ENCODE measurements at regions not wholly inside any gene's neighbourhood (a gene's known extent, or its start where the extent isn't known, plus 50 kb on each side); places are given as distances from the start of the nearest gene placed in this dataset.

DNA sequence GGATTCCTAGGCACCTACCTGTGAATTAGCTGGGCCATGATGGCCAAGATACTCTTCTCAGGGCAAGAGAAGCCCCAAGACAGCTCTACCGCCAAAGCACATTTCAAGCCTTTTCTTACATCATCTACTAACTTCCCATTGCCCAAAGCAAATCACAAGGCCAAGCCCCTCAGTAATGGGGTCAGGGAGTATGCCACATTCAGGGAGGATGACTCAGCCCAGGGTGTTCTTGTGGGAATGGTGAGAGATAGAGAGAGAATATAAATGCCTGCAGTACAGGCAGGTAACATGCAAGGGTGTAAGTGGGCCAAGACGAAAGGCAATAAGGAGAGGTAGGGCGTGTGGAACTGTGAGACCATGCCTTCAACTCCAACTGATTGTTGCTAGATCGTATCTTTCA lies 162.5 kb upstream of the ISX start:
- Mint-ChIP-seq H3K4me1 (no peaks in the 10 kb centered on the region), H3K36me3 (peaks cover 4% of the 10 kb centered on the region; the same call in 1 of the 2 replicates), H3K4me3 (no peak overlapping the region), H3K27ac (no peak overlapping the region), H3K9me3 (peaks cover 17% of the 10 kb centered on the region), H3K27me3 (ENCODE audit: low read depth) (no peaks in the 10 kb centered on the region)
- ATAC-seq, result no peak
- DNase-seq (ENCODE audit: low spot score), result no peak
- CTCF ChIA-PET, result no interaction called here
- POLR2A ChIA-PET, result no interaction called here
- no peak for TF ChIP-seq TEAD1 (CRISPR knock-in tag; IDR thresholded peaks at IDR 0.05)
- TF ChIP-seq STAT6 (CRISPR knock-in tag; conservative IDR thresholded peaks at IDR 0.05; ENCODE audit: low read depth), result no peak
- TF ChIP-seq RELA (CRISPR knock-in tag; IDR thresholded peaks at IDR 0.05; ENCODE audit: borderline replicate concordance), result no peak
- TF ChIP-seq, protein P1, sequence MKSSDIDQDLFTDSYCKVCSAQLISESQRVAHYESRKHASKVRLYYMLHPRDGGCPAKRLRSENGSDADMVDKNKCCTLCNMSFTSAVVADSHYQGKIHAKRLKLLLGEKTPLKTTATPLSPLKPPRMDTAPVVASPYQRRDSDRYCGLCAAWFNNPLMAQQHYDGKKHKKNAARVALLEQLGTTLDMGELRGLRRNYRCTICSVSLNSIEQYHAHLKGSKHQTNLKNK (CRISPR knock-in tag; IDR thresholded peaks at IDR 0.05), result no peak
- TF ChIP-seq GTF2I (CRISPR knock-in tag; conservative IDR thresholded peaks at IDR 0.05), result no peak
- no peak for TF ChIP-seq NR2C2 (CRISPR knock-in tag; IDR thresholded peaks at IDR 0.05)
- no peak for TF ChIP-seq ARID4B (CRISPR knock-in tag; IDR thresholded peaks at IDR 0.05; ENCODE audit: borderline replicate concordance)
- TF ChIP-seq CREM (CRISPR knock-in tag; IDR thresholded peaks at IDR 0.05), result no peak
- no peak for TF ChIP-seq ZNF232 (CRISPR knock-in tag; IDR thresholded peaks at IDR 0.05)
- TF ChIP-seq E2F1 (CRISPR knock-in tag; IDR thresholded peaks at IDR 0.05), result no peak

DNA sequence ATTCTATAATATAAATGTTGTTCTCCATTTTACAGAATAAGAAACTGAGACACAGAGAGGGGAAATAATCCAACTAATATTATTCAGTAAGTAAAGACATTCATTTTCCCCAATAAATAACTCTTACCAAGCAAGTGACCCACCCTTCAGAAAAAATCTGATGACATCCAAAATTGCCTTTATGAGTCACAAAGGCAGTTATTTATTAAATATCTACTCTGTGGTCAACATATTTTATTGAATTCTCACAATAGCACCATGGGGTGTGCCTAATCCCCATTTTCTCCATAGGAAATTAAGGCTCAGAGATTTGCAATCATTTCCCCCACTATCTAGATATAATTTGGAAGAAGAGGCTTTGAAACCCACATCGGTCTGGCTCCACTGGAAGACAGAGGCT lies 161.5 kb upstream of the ISX start:
- DNase-seq (ENCODE audit: low spot score) (no peak), ATAC-seq (no peak)
- H3K9me3 Mint-ChIP-seq, result peaks cover 18% of the 10 kb centered on the region
- H3K36me3 Mint-ChIP-seq, result peaks cover 4% of the 10 kb centered on the region; the same call in 1 of the 2 replicates
- H3K4me1 Mint-ChIP-seq, result no peaks in the 10 kb centered on the region
- no peak overlapping the region for H3K27ac Mint-ChIP-seq
- H3K4me3 Mint-ChIP-seq, result no peak overlapping the region
- ChIA-PET CTCF (no interaction called here), POLR2A (no interaction called here)
- H3K27me3 Mint-ChIP-seq (ENCODE audit: low read depth), result no peaks in the 10 kb centered on the region
- TF ChIP-seq ZNF425 (CRISPR knock-in tag; conservative IDR thresholded peaks at IDR 0.05) (no peak), NR3C1 (CRISPR knock-in tag; conservative IDR thresholded peaks at IDR 0.05; ENCODE audit: low read depth) (no peak), STAT6 (CRISPR knock-in tag; conservative IDR thresholded peaks at IDR 0.05; ENCODE audit: low read depth) (no peak), E2F1 (CRISPR knock-in tag; IDR thresholded peaks at IDR 0.05) (no peak), KAT7 (CRISPR knock-in tag; IDR thresholded peaks at IDR 0.05; ENCODE audit: borderline replicate concordance) (no peak), ZNF423 (CRISPR knock-in tag; IDR thresholded peaks at IDR 0.05) (no peak), ZNF416 (CRISPR knock-in tag; IDR thresholded peaks at IDR 0.05) (no peak), ERG (CRISPR knock-in tag; IDR thresholded peaks at IDR 0.05) (no peak), NR2C2 (CRISPR knock-in tag; IDR thresholded peaks at IDR 0.05) (no peak)
- TF ChIP-seq, protein P2, sequence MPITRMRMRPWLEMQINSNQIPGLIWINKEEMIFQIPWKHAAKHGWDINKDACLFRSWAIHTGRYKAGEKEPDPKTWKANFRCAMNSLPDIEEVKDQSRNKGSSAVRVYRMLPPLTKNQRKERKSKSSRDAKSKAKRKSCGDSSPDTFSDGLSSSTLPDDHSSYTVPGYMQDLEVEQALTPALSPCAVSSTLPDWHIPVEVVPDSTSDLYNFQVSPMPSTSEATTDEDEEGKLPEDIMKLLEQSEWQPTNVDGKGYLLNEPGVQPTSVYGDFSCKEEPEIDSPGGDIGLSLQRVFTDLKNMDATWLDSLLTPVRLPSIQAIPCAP (CRISPR knock-in tag; IDR thresholded peaks at IDR 0.05), result no peak

Data from WTC11 (cell line).